ENCODE measurements at regions not wholly inside any gene's neighbourhood (a gene's known extent, or its start where the extent isn't known, plus 50 kb on each side); places are given as distances from the start of the nearest gene placed in this dataset.

DNA sequence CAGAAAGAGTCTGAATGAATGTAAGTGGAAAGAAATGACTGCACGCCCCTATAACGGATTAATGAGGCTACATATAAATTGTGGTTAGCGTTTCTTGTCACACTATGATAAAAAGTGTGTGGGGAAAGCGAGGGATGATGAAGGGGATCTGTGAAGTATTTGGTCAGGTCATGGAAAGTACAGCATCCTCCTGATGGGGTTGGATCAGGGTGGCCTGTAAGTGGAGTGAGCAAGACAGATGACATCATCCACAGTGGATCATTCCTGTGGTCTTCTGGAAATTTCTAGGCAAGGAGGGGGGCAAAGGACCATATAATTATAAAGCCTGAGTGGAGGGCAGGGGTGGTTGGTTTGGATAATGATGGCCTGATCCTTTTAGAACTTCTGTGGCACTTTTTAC lies 606.0 kb downstream of the INHBA start:
- TF ChIP-seq, protein P1, sequence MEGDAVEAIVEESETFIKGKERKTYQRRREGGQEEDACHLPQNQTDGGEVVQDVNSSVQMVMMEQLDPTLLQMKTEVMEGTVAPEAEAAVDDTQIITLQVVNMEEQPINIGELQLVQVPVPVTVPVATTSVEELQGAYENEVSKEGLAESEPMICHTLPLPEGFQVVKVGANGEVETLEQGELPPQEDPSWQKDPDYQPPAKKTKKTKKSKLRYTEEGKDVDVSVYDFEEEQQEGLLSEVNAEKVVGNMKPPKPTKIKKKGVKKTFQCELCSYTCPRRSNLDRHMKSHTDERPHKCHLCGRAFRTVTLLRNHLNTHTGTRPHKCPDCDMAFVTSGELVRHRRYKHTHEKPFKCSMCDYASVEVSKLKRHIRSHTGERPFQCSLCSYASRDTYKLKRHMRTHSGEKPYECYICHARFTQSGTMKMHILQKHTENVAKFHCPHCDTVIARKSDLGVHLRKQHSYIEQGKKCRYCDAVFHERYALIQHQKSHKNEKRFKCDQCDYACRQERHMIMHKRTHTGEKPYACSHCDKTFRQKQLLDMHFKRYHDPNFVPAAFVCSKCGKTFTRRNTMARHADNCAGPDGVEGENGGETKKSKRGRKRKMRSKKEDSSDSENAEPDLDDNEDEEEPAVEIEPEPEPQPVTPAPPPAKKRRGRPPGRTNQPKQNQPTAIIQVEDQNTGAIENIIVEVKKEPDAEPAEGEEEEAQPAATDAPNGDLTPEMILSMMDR (IDR thresholded peaks at IDR 0.05; ENCODE audit: low read depth, low read length, missing input control): no peak
- TF ChIP-seq, protein P2, sequence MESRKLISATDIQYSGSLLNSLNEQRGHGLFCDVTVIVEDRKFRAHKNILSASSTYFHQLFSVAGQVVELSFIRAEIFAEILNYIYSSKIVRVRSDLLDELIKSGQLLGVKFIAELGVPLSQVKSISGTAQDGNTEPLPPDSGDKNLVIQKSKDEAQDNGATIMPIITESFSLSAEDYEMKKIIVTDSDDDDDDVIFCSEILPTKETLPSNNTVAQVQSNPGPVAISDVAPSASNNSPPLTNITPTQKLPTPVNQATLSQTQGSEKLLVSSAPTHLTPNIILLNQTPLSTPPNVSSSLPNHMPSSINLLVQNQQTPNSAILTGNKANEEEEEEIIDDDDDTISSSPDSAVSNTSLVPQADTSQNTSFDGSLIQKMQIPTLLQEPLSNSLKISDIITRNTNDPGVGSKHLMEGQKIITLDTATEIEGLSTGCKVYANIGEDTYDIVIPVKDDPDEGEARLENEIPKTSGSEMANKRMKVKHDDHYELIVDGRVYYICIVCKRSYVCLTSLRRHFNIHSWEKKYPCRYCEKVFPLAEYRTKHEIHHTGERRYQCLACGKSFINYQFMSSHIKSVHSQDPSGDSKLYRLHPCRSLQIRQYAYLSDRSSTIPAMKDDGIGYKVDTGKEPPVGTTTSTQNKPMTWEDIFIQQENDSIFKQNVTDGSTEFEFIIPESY (IDR thresholded peaks at IDR 0.05): no peak
- TF ChIP-seq YY1 (IDR thresholded peaks at IDR 0.05): no peak
- TF ChIP-seq SP1 (IDR thresholded peaks at IDR 0.05): no peak
- no peak for TF ChIP-seq RAD21 (IDR thresholded peaks at IDR 0.05)
- no peak for TF ChIP-seq TAF1 (conservative IDR thresholded peaks at IDR 0.05)
- TF ChIP-seq, protein P3, sequence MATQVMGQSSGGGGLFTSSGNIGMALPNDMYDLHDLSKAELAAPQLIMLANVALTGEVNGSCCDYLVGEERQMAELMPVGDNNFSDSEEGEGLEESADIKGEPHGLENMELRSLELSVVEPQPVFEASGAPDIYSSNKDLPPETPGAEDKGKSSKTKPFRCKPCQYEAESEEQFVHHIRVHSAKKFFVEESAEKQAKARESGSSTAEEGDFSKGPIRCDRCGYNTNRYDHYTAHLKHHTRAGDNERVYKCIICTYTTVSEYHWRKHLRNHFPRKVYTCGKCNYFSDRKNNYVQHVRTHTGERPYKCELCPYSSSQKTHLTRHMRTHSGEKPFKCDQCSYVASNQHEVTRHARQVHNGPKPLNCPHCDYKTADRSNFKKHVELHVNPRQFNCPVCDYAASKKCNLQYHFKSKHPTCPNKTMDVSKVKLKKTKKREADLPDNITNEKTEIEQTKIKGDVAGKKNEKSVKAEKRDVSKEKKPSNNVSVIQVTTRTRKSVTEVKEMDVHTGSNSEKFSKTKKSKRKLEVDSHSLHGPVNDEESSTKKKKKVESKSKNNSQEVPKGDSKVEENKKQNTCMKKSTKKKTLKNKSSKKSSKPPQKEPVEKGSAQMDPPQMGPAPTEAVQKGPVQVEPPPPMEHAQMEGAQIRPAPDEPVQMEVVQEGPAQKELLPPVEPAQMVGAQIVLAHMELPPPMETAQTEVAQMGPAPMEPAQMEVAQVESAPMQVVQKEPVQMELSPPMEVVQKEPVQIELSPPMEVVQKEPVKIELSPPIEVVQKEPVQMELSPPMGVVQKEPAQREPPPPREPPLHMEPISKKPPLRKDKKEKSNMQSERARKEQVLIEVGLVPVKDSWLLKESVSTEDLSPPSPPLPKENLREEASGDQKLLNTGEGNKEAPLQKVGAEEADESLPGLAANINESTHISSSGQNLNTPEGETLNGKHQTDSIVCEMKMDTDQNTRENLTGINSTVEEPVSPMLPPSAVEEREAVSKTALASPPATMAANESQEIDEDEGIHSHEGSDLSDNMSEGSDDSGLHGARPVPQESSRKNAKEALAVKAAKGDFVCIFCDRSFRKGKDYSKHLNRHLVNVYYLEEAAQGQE (IDR thresholded peaks at IDR 0.05): no peak
- TF ChIP-seq GABPA (IDR thresholded peaks at IDR 0.05 in 1 of 2, conservative IDR thresholded peaks at IDR 0.05 in 1 of 2): no peak
- TF ChIP-seq RXRA (IDR thresholded peaks at IDR 0.05): no peak
- TF ChIP-seq, protein P4, sequence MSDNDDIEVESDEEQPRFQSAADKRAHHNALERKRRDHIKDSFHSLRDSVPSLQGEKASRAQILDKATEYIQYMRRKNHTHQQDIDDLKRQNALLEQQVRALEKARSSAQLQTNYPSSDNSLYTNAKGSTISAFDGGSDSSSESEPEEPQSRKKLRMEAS (IDR thresholded peaks at IDR 0.05): no peak

Data from liver (tissue), 3 donors.